DMS53 (cell line): ENCODE measurements at regions not wholly inside any gene's neighbourhood (a gene's known extent, or its start where the extent isn't known, plus 50 kb on each side); places are given as distances from the start of the nearest gene placed in this dataset.

Source experiments
- DNase-seq: peaks from one replicate; lab custom pipeline; 2025; lab: John Stamatoyannopoulos, UW

- DNase-seq = no peak
These were observed 162.9 kb downstream of the TRIB2 start for GRCh38 chr2:12879649-12880048.

- no peak for DNase-seq
These were observed 165.2 kb downstream of the TRIB2 start for GRCh38 chr2:12881952-12882351.

- no peak for DNase-seq
These were observed 165.7 kb downstream of the TRIB2 start for GRCh38 chr2:12882393-12882792.

GRCh38 chr2:12883906-12884305 is 167.2 kb downstream of the TRIB2 start:
- no peak for DNase-seq

GRCh38 chr2:12884713-12885282 is 168.1 kb downstream of the TRIB2 start:
- no peak for DNase-seq

- DNase-seq = no peak
These were observed 173.3 kb downstream of the TRIB2 start for GRCh38 chr2:12890066-12890465.

- DNase-seq = no peak
These were observed 173.8 kb downstream of the TRIB2 start for GRCh38 chr2:12890481-12890991.

- no peak for DNase-seq
These were observed 178.3 kb downstream of the TRIB2 start for GRCh38 chr2:12895017-12895416.

- no peak for DNase-seq
These were observed 179.7 kb downstream of the TRIB2 start for GRCh38 chr2:12896318-12896982.

GRCh38 chr2:12897181-12897580 is 180.4 kb downstream of the TRIB2 start:
- no peak for DNase-seq

GRCh38 chr2:12903272-12903671 is 186.5 kb downstream of the TRIB2 start:
- DNase-seq = no peak

GRCh38 chr2:12910431-12910830 is 193.7 kb downstream of the TRIB2 start:
- no peak for DNase-seq

- DNase-seq = no peak
These were observed 199.1 kb downstream of the TRIB2 start for GRCh38 chr2:12915787-12916186.

- no peak for DNase-seq
These were observed 201.6 kb downstream of the TRIB2 start for GRCh38 chr2:12918138-12918834.

- DNase-seq = no peak
These were observed 202.2 kb downstream of the TRIB2 start for GRCh38 chr2:12918835-12919445.

GRCh38 chr2:12921321-12921720 is 204.6 kb downstream of the TRIB2 start:
- no peak for DNase-seq

GRCh38 chr2:12923907-12924610 is 207.3 kb downstream of the TRIB2 start:
- DNase-seq = no peak

- peak; percentile 51 for DNase-seq
These were observed 209.9 kb downstream of the TRIB2 start for GRCh38 chr2:12926641-12927040.

- no peak for DNase-seq
These were observed 211.6 kb downstream of the TRIB2 start for GRCh38 chr2:12928197-12928774.

- no peak for DNase-seq
These were observed 212.2 kb downstream of the TRIB2 start for GRCh38 chr2:12928775-12929401.

GRCh38 chr2:12929758-12930157 is 213.0 kb downstream of the TRIB2 start:
- no peak for DNase-seq
